HepG2 (cell line): ENCODE measurements at regions not wholly inside any gene's neighbourhood (a gene's known extent, or its start where the extent isn't known, plus 50 kb on each side); places are given as distances from the start of the nearest gene placed in this dataset.

Experiments
- ATF4 ChIP-seq, 2 experiments: fragments of 450-650 bp in 1 of 2; sonication (generic) in 1 of 2; formaldehyde crosslinking; IDR thresholded peaks; 2 replicates each; pipeline versions ENCODE4 v1.5.0 to v1.8.0; 2020 to 2022; ENCODE audit warnings: mild to moderate bottlenecking in 1 of 2, missing genetic modification reagents in 1 of 2
- DMAP1 ChIP-seq: IDR thresholded peaks from 2 replicates; pipeline ENCODE4 v1.6.1; 2016
- ERF ChIP-seq: IDR thresholded peaks from 2 replicates; pipeline ENCODE4 v1.6.1; 2018; ENCODE audit warnings: missing biosample characterization, missing genetic modification reagents
- FIP1L1 ChIP-seq: fragments of 200-400 bp; formaldehyde crosslinking; IDR thresholded peaks from 2 replicates; pipeline ENCODE4 v1.6.1; 2018; ENCODE audit warnings: low read depth, mild to moderate bottlenecking, low read length, moderate library complexity, borderline replicate concordance; ENCODE audit not compliant: insufficient read depth
- FLYWCH1 ChIP-seq: sonication (generic); formaldehyde crosslinking; IDR thresholded peaks from 2 replicates; pipeline ENCODE4 v1.8.1; 2023; ENCODE audit warnings: mild to moderate bottlenecking, missing genetic modification reagents
- FOSL2 ChIP-seq: sonication (generic); formaldehyde crosslinking; IDR thresholded peaks from 2 replicates; pipeline ENCODE4 v1.4.0; 2020; ENCODE audit warnings: missing genetic modification reagents
- GATAD1 ChIP-seq: IDR thresholded peaks from 2 replicates; pipeline ENCODE4 v1.6.1; 2016; ENCODE audit warnings: missing genetic modification reagents, missing compliant biosample characterization
- HMGXB4 ChIP-seq, 2 experiments: sonication (generic) in 1 of 2; formaldehyde crosslinking in 1 of 2; IDR thresholded peaks; 2 replicates each; pipeline versions ENCODE4 v1.4.0 to v1.6.1; 2018 to 2020; ENCODE audit warnings: missing genetic modification reagents in 2 of 2, borderline replicate concordance in 1 of 2, low read depth in 1 of 2, mild to moderate bottlenecking in 1 of 2, missing biosample characterization in 1 of 2
- IRF2 ChIP-seq: IDR thresholded peaks from 2 replicates; pipeline ENCODE4 v1.6.1; 2018; ENCODE audit warnings: missing genetic modification reagents, missing compliant biosample characterization
- MIER2 ChIP-seq: IDR thresholded peaks from 2 replicates; pipeline ENCODE4 v1.6.1; 2016; ENCODE audit warnings: missing biosample characterization, missing genetic modification reagents
- NFIC ChIP-seq: IDR thresholded peaks from 2 replicates; pipeline ENCODE4 v1.6.1; 2012; ENCODE audit warnings: mild to moderate bottlenecking, low read length, inconsistent platforms
- POGZ ChIP-seq: sonication (generic); formaldehyde crosslinking; IDR thresholded peaks from 2 replicates; pipeline ENCODE4 v1.4.0; 2020; ENCODE audit warnings: mild to moderate bottlenecking, missing genetic modification reagents
- PRMT3 ChIP-seq: sonication (generic); formaldehyde crosslinking; IDR thresholded peaks from 2 replicates; pipeline ENCODE4 v1.8.1; 2022; ENCODE audit warnings: low read depth, mild to moderate bottlenecking, moderate library complexity, missing genetic modification reagents, borderline replicate concordance
- RAD21 ChIP-seq: fragments of 450-650 bp; formaldehyde crosslinking; IDR thresholded peaks from 2 replicates; pipeline ENCODE4 v1.5.0; 2020; ENCODE audit warnings: mild to moderate bottlenecking
- RCOR2 ChIP-seq: IDR thresholded peaks from 2 replicates; pipeline ENCODE4 v1.6.1; 2016; ENCODE audit warnings: missing biosample characterization, missing genetic modification reagents
- SAFB2 ChIP-seq: sonication (generic); formaldehyde crosslinking; IDR thresholded peaks from 2 replicates; pipeline ENCODE4 v1.5.1; 2020; ENCODE audit warnings: missing genetic modification reagents, low read depth, mild to moderate bottlenecking, borderline replicate concordance
- STAT5B ChIP-seq: sonication (generic); formaldehyde crosslinking; IDR thresholded peaks from 2 replicates; pipeline ENCODE4 v1.4.0; 2020; ENCODE audit warnings: missing genetic modification reagents
- TMF1 ChIP-seq: sonication (generic); formaldehyde crosslinking; IDR thresholded peaks from 2 replicates; pipeline ENCODE4 v1.8.1; 2022; ENCODE audit warnings: low read depth, missing genetic modification reagents
- ZBTB10 ChIP-seq: sonication (generic); formaldehyde crosslinking; IDR thresholded peaks from 2 replicates; pipeline ENCODE4 v1.4.0; 2020; ENCODE audit warnings: missing genetic modification reagents, borderline replicate concordance
- ZBTB25 ChIP-seq: IDR thresholded peaks from 2 replicates; pipeline ENCODE4 v1.6.1; 2018; ENCODE audit warnings: missing genetic modification reagents
- ZFP36L1 ChIP-seq: sonication (generic); formaldehyde crosslinking; IDR thresholded peaks from 2 replicates; pipeline ENCODE4 v1.8.0; 2022; ENCODE audit warnings: mild to moderate bottlenecking, missing genetic modification reagents, moderate library complexity
- ZMYM4 ChIP-seq: sonication (generic); formaldehyde crosslinking; IDR thresholded peaks from 2 replicates; pipeline ENCODE4 v1.8.1; 2023; ENCODE audit warnings: mild to moderate bottlenecking, missing genetic modification reagents
- ZNF614 ChIP-seq: IDR thresholded peaks from 2 replicates; pipeline ENCODE4 v1.6.1; 2018; ENCODE audit warnings: missing biosample characterization, missing genetic modification reagents, inconsistent platforms, borderline replicate concordance

GRCh38 chr2:95728878-95729596, 137.2 kb downstream of the TRIM43 start (continued):
- TF ChIP-seq FIP1L1 (no peak), FOSL2 (CRISPR knock-in tag) (0 out of 2 replicates have a peak, but pooled peaks have one; percentile 17), POGZ (CRISPR knock-in tag) (no peak), FLYWCH1 (CRISPR knock-in tag) (no peak), ERF (CRISPR knock-in tag) (peak; percentile 66; the same call in 1 of the 2 replicates), ZBTB10 (CRISPR knock-in tag) (no peak), PRMT3 (CRISPR knock-in tag) (no peak), ZNF614 (CRISPR knock-in tag) (no peak), ZFP36L1 (CRISPR knock-in tag) (0 out of 2 replicates have a peak, but pooled peaks have one; percentile 37), ZMYM4 (CRISPR knock-in tag) (no peak), ATF4 (CRISPR knock-in tag; IDR thresholded peaks at IDR 0.05) (0 out of 4 replicates have a peak, but pooled peaks of 1 of the 2 experiments have one; percentile 6), IRF2 (CRISPR knock-in tag) (0 out of 2 replicates have a peak, but pooled peaks have one; percentile 30), DMAP1 (CRISPR knock-in tag) (no peak), GATAD1 (0 out of 2 replicates have a peak, but pooled peaks have one; percentile 42), SAFB2 (CRISPR knock-in tag) (no peak), MIER2 (0 out of 2 replicates have a peak, but pooled peaks have one; percentile 24), ZBTB25 (CRISPR knock-in tag) (peak; percentile 21; the same call in 1 of the 2 replicates), NFIC (no peak), HMGXB4 (CRISPR knock-in tag; IDR thresholded peaks at IDR 0.05; ENCODE audit: borderline replicate concordance in 1 of 2, low read depth in 1 of 2) (peak in 1 of 2 experiments; percentile 31; a peak in 1 of 4 replicates), RAD21 (peak; percentile 75), TMF1 (CRISPR knock-in tag) (no peak), RCOR2 (no peak), STAT5B (no peak)
